ENCODE measurements at regions not wholly inside any gene's neighbourhood (a gene's known extent, or its start where the extent isn't known, plus 50 kb on each side); places are given as distances from the start of the nearest gene placed in this dataset.

DNA sequence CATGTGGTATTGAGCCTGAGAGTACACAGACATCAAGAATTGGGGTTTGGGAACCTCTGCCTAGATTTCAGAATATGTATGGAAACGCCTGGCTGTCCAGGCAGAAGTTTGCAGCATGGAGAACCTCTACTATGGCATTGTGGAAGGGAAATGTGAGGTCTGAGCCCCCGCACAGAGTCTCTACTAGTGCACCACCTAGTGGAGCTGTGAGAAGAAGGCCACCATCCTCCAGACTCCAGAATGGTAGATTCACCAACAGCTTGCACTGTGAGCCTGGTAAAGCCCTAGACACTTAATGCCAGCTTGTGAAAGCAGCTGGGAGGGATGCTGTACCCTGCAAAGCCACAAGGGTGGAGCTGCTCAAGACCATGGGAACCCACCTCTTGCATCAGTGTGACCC, 658.2 kb downstream of the HACE1 start:
- peaks cover 73% of the 10 kb centered on the region for H3K9me3 ChIP-seq (replicated peaks)
- H3K27me3 ChIP-seq (ENCODE audit: low read depth) = no peaks in the 10 kb centered on the region
- H3K4me3 ChIP-seq = no peak overlapping the region
- H3K27ac ChIP-seq (replicated peaks) = no peak overlapping the region
- intact Hi-C loops (cut with micrococcal nuclease) = no loop called here
- DNase-seq = no peak
- TF ChIP-seq, protein P1, sequence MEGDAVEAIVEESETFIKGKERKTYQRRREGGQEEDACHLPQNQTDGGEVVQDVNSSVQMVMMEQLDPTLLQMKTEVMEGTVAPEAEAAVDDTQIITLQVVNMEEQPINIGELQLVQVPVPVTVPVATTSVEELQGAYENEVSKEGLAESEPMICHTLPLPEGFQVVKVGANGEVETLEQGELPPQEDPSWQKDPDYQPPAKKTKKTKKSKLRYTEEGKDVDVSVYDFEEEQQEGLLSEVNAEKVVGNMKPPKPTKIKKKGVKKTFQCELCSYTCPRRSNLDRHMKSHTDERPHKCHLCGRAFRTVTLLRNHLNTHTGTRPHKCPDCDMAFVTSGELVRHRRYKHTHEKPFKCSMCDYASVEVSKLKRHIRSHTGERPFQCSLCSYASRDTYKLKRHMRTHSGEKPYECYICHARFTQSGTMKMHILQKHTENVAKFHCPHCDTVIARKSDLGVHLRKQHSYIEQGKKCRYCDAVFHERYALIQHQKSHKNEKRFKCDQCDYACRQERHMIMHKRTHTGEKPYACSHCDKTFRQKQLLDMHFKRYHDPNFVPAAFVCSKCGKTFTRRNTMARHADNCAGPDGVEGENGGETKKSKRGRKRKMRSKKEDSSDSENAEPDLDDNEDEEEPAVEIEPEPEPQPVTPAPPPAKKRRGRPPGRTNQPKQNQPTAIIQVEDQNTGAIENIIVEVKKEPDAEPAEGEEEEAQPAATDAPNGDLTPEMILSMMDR (IDR thresholded peaks at IDR 0.05; ENCODE audit: borderline replicate concordance) = no peak
- H3K36me3 ChIP-seq = no peaks in the 10 kb centered on the region
- no peaks in the 10 kb centered on the region for H3K4me1 ChIP-seq

- TF ChIP-seq, protein P1 (IDR thresholded peaks at IDR 0.05; ENCODE audit: borderline replicate concordance) = no peak
- DNase-seq = no peak
- intact Hi-C loops (cut with micrococcal nuclease) = no loop called here
- Histone ChIP-seq H3K27ac (replicated peaks) (no peak overlapping the region), H3K27me3 (ENCODE audit: low read depth) (no peaks in the 10 kb centered on the region), H3K36me3 (no peaks in the 10 kb centered on the region), H3K9me3 (replicated peaks) (peaks cover 23% of the 10 kb centered on the region), H3K4me3 (no peak overlapping the region), H3K4me1 (no peaks in the 10 kb centered on the region)
Measured at GRCh38 chr6:104187616-104188015, 672.1 kb downstream of the HACE1 start.

- Histone ChIP-seq H3K36me3 (no peaks in the 10 kb centered on the region), H3K9me3 (replicated peaks) (peaks cover 17% of the 10 kb centered on the region), H3K4me1 (no peaks in the 10 kb centered on the region), H3K27ac (replicated peaks) (no peak overlapping the region), H3K27me3 (ENCODE audit: low read depth) (no peaks in the 10 kb centered on the region), H3K4me3 (no peak overlapping the region)
- TF ChIP-seq, protein P1 (IDR thresholded peaks at IDR 0.05; ENCODE audit: borderline replicate concordance) = no peak
- DNase-seq = no peak
- intact Hi-C loops (cut with micrococcal nuclease) = no loop called here
Measured at GRCh38 chr6:104186831-104187230, 672.9 kb downstream of the HACE1 start.

GRCh38 chr6:104183816-104184435, 675.8 kb downstream of the HACE1 start:
- H3K9me3 ChIP-seq (replicated peaks) = no peaks in the 10 kb centered on the region
- no peaks in the 10 kb centered on the region for H3K27me3 ChIP-seq (ENCODE audit: low read depth)
- H3K36me3 ChIP-seq = no peaks in the 10 kb centered on the region
- no peak overlapping the region for H3K4me3 ChIP-seq
- no peak for DNase-seq
- H3K27ac ChIP-seq (replicated peaks) = no peak overlapping the region
- TF ChIP-seq, protein P1 (IDR thresholded peaks at IDR 0.05; ENCODE audit: borderline replicate concordance) = no peak
- H3K4me1 ChIP-seq = no peaks in the 10 kb centered on the region
- intact Hi-C loops (cut with micrococcal nuclease) = no loop called here

GRCh38 chr6:104182811-104183210, 676.9 kb downstream of the HACE1 start:
- no peaks in the 10 kb centered on the region for H3K27me3 ChIP-seq (ENCODE audit: low read depth)
- TF ChIP-seq, protein P1 (IDR thresholded peaks at IDR 0.05; ENCODE audit: borderline replicate concordance) = no peak
- intact Hi-C loops (cut with micrococcal nuclease) = no loop called here
- no peaks in the 10 kb centered on the region for H3K9me3 ChIP-seq (replicated peaks)
- no peaks in the 10 kb centered on the region for H3K4me1 ChIP-seq
- no peak for DNase-seq
- no peaks in the 10 kb centered on the region for H3K36me3 ChIP-seq
- H3K27ac ChIP-seq (replicated peaks) = no peak overlapping the region
- no peak overlapping the region for H3K4me3 ChIP-seq

All from left ventricle myocardium inferior (tissue), 1 donor.